HG02938 (cell line): ENCODE measurements at regions not wholly inside any gene's neighbourhood (a gene's known extent, or its start where the extent isn't known, plus 50 kb on each side); places are given as distances from the start of the nearest gene placed in this dataset.

ENCODE experiments used
- ATAC-seq: cut with Tn5 transposase; IDR thresholded peaks from one replicate; pipeline ENCODE4 v1.9.1; 2021; ENCODE audit warnings: mild to moderate bottlenecking, moderate library complexity; ENCODE audit not compliant: unreplicated experiment

DNA sequence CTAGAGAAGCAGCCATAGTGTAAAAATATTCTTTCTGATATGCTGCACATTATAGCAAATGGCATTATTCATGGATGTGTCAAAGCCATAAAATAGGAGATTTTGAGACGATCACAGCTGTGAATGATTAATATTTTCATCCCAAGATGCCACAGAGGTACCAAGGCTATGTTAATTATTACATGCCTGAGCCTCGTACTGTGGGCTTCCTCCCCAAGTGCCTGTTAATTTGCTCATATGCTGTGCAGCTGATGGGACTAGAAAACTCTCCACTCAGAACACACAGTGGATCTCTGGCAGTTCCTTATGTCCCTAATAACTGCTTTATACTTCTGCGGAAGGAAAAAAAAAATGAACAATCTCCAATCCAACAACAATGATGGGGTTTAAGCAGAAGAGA, 184.9 kb upstream of the TSHZ2 start:
- no peak for ATAC-seq

DNA sequence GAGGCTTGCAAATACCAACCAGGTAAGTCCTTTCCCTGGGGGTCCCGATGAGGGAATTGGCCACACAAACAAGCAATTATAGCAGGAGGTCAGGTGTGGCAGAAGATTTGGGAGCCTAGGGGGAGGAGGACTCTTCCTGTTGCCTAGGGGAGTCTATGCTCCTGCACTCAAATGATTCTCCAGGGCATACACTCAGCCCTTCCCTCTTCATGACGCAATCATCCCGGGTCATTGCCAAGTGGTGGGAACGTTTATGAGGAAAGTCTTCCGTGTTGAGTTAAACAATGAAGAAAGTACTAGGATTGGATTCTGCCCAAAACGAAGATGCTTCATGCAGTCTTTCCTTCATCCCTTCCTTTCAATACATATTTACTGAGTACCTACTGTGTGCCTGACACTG, 186.5 kb upstream of the TSHZ2 start:
- ATAC-seq: no peak

DNA sequence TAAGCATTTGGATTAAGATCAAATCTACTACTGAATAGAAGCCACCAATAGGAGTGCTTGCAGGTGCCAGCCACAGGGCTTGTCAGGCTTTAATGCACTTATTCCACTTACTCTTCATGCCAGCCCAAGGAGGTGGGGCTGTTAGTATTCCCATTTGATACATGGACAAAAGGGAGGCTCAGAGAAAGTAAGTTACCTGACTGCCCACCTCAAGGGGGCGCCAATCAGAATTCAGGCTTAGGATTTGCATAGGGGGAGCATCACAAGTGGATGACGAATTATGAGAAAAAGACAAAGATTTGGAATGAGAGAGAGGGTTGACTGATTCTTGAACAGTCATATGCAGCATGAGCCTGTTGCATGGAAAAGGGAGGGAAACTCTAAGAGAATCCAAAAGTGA, 188.4 kb upstream of the TSHZ2 start:
- ATAC-seq: no peak

DNA sequence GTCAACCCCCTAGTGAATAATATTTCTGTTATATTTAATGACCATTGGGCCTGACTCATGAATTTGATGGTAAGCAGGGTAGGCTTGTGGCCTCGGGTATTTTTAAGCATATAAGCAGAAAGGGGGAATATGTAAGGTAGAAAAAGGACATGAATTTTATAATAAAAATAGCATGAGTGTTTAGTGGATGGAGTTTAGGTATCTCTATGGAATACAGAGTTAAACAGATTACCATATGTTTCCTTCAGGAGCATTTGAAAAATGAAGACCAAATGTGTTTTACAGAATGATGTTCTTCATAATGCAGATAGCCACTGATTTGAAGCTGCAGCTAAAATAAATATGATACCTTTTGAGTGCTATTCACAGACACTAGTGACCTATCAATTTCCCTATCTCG, 191.7 kb upstream of the TSHZ2 start:
- ATAC-seq: no peak

DNA sequence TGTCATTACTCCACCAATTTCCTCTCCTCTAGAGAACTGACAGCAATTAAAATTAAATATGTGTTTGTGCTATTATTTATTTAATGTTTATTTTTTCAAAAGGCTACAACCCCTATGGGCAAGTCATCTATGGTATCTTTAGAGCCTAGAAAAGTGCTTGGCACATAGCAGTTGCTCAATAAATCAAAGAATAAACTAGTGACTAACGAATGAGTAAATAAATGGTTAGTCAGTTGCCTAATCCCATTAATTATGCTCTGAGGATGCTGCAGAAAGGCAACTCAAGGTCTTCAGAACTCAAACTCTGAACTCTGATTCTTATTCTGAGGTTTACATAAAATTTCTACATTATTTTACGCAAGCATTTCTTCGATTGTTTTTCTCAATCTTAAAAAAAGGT, 193.0 kb upstream of the TSHZ2 start:
- no peak for ATAC-seq

DNA sequence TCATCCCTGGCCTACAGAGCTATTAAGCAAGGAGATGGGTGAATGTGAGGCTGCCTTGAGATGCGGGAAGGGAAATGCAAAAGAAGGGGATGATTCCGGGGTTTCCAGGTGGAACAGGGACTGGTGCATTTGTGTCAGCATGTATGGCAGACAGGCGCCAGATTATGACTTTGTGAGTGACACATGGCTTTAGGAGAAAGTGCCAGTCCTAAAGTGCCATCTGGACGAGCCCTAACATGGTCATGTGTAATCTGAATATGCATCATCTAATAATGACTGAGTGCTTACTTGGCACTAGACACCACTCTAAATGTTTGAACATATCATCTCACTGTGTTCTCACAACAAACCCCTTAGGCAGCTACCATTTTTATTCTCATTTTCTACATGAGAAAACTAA, 195.0 kb upstream of the TSHZ2 start:
- no peak for ATAC-seq

DNA sequence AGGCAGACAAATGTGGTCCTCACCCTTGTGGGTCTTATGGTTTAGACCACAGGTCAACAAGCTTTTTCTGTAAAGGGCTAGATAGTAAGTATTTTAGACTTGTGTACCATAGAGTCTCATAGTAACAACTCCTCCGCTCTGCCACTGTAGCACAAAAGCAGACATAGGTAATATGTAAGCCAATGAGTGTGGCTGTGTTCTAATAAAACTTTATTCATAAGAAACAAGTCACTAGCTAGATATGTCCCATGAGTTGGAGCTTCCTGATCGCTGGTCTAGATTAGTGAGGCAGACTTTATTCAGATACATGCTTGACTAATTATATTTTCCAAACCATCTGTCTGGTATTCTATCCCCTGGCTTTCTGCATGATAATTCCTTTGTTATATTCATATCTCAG, 196.4 kb upstream of the TSHZ2 start:
- ATAC-seq: no peak

DNA sequence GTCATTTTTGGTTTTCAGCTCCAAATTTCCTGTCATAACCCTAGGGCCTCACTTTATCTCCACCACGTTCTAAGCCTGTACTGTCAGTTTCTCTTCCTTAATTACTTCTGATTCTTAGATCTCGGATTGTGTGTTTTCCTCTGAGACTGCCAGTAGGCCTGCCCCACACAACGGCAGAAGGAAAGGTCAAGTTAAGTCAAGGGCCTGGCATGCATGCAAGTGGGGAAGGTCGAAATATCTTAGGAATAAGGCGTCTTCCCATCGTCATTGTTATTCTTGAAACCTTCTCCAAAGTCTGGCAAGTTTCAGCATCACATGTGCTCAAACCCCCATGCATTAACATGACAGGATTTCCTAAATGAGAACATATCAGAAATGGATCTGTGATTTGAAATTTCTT, 203.5 kb upstream of the TSHZ2 start:
- ATAC-seq: no peak

DNA sequence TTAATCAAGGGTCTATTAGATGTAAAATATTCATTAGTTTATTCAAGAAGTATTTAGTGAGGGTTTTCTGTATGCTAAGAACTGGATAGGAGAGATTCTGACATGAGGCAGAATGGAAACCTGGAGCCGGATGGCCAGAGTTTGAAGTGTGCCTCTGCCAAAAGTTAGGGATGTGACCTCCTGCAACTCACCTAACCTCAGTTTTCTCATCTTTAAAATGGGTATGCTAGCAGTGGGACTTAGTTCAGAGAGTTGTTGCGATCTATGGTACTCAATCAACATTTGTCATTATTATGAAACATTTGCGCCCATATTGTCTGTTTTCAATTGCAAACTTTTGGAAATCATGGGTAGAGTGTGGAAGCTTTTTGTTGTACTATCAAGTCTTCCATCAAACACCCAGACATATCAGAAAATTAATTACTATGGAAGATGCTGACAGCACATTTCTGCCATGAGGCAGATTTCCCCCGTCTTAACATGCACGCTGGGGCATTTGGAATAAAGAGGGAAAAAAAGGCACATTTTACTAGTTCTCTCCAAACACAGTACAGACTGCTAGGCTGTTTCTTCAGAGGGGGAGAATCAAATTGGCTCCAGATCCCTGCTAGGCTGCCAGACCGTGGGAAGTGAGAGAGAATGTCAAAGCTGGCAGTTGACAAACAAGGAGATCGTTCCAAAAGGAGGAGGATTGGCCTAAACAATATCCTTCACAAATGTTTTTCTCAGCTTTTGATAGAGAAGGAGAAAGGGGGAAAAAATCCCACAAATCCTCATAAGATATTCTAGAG, 205.3 kb upstream of the TSHZ2 start:
- no peak for ATAC-seq

DNA sequence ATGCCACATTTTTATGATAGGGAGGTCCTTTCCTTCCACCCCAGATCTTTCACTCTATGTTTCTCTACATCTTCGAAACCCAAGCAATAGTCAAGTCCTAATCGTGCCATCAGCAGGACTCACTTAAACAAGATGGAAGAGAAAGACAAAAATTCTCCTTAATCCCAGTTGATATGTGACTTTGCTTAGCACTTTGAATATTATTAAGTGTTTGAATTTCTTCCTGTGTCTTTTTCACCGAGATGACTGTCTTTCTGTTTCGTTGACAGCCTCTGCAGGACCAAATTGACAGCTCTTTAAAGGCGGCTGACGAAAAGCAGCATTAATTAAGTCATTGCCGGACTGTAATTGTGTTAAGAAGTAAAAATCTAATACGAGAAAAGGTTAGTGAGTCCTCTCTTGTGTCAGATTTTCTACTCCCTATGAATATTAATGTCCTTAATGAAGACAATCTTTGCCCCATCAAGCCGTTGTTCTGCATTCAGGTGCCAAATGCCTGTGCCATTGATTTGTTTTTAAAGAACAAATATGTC, 208.8 kb upstream of the TSHZ2 start:
- no peak for ATAC-seq

DNA sequence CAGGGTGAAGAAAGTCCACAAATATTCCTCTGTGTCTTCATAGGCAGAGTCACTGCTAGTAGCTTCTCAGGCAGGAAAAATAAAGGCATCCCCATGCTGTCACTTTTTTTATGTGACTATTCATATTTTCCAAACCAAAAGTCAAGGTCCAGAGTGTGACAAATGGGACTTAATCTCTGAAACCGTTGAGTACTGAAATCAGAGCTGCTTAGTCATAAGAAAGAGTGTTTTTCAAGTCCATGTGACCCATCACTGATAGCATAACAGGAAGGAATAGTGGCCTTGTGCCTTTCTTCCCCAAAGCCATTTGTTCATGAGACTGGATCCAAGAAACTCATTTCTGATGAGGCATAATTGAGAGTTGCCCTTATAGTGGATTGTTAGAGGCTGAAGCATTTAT, 210.3 kb upstream of the TSHZ2 start:
- ATAC-seq: no peak

DNA sequence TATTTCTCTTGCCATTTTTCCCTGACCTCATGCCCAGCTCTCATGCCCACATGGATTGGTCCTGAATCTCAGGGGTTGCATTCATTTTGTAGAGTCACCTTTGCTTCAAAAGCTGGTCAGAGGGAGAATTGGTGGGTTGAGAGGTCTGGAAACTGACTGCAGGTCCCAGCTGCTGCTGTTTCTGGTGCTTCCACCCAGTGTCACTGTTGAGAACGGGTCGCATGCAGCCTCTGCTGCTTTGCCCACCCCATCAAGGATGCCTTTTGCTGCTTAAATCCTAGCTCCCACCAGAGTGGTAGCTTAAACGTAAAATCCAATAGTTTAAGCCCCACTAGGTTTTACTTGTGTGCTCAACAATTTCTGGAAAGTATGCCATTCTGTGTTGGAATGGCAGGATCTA, 211.4 kb upstream of the TSHZ2 start:
- no peak for ATAC-seq

DNA sequence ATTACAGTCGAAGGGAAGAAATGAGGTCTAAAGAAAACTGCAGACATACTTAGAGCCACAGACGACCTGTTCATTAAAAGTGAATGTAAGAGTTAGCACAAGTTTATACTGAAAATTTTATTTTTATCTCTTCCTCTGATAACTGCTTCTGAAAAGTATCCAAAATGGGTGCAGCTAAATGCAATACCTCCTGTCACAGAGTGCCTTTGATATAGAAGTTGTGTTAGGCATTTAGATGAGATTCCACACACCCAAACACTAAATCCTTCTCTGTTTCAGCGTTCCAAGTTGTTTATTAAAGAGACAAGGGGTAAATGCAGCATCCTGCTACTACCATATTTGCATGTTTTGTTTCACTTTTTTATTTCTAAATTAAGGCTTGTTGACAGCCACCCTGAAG, 214.7 kb upstream of the TSHZ2 start:
- no peak for ATAC-seq

DNA sequence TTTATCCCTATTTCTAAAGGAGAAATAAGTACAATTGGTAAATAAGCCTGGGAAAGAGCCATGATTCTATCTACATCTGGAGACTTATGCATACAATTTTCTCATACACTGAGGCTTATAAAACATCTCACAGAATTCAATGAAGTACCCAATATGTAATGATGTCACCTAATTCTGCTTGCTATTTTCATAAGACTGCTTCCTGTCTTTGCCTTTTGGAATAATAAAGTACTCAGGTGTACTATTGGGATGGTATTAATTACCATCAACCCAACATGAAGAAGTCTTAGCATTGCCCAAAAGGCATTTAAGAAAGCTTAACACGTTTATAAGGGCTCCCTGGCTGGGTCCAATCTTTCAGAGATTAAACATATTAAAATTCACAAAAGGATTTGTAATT, 216.4 kb upstream of the TSHZ2 start:
- no peak for ATAC-seq

DNA sequence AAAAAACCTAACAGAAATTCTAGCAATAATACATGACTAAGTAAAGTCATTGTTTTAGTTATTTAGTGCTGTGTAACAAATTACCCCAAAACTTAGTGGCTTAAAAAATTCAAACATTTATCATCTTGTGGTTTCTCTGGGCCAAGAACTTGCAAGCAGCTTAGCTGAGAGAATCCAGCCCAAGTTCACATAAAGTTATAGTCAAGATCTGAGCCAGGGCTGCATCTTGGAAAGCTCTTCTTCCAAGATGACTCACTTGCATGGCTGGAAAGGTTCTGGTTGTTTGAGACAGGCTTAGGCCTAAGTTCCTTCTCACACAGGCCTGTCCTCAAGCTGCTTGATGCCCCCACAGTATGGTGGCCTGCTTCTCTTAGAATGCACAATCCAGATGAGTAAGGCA, 217.8 kb upstream of the TSHZ2 start:
- no peak for ATAC-seq

DNA sequence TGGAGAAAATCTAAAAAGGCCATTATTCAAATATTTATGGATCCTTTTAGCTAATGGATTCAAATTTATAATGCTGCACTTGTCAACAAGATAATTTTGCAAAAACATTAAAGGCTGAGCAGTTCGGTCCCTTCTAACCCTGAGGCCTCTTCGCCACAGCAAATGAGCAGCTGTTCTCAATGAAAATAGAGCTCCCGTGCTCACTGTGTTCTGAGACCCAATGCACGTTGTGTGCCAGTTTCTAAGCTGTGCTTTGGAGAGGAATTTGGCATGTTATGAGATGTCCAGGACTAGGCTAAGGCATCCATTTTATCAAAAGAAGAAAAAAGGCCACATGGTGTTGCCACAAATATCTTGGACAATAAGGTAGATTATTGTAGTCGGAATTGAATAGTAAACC, 220.1 kb upstream of the TSHZ2 start:
- ATAC-seq: no peak

DNA sequence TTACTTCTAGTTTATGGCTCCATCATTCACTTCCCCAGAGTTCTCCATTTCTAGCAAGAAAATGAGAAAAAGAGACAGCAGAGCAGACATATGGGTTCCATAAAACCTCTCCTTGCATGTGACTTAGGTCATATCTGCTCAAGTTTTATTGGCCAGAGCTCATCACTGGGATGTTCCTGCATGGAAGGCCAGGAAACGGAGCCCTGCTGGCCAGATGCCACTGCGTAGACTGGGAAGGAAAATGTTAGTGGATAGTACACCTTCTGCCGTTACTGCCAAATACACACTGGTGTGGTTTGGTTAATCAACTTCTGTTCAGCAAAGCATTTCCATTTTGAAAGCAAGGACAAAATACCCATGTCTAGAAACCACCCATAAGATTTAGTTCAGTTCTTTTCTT, 220.6 kb upstream of the TSHZ2 start:
- ATAC-seq: no peak

DNA sequence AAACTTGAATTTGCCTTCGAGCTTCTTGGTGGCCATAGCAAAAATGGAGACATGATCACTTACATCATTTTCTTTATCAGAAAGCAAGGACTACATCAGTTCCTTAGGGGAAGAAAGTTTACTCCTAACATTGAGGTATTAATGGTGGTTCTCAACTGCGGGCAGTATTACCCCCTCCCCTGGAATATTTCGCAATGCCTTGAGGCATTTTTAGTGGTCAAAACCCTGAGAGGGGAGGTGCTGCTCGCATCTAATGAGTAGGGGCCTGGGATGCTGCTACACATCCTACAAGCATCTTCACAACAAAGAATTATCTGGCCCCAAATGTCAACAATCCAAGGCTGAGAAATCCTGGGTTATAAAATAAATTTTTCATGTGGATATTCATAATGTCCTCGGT, 222.2 kb upstream of the TSHZ2 start:
- ATAC-seq: no peak

DNA sequence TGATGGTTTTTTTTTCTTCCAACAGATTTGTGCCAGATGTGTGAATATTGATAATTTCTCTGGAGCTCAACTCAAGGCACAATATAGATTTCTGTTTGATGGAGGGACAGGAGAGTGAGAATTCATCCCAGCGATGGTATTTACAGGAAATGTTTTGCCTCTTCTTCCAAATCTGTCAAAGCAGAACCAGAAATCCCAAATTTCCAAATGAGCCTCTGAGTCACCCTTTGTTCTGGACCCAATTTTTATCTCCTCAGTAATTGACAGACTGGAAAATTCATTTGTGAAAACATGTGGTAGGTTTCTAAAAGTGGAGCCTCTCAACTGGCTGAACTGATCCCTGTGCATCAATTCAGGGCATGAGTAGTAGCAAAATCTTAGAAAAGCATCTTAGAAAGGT, 223.2 kb upstream of the TSHZ2 start:
- no peak for ATAC-seq

DNA sequence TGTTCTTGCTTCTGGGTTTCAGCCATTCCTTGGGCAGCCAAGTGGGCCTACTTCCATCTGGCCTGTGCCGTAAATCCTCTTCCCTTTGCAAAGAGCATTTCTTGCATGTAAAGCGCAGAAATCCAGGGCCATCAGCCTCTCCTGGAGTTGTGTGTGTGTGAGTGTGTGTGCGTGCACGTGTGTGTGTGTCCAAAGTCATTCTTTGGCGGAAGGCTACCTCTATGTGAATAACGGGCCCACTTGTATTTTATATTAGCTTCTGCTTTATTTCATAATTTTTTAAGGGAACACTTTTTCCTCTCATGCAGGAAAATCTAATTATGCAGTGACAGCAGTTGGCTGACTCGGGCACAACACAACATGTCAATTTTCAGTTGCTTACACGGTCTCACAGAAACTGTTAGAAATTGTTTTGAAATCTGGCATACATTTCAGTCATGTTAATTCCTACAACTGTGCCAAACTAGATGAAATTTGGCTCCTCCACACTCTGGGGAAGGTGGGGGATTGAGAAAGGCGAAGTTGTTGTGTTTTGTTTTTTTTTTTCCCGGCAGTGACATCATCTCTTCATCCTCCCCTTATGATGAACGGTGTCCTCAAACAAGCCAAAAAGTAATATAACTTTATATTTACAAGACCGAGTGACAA, 223.7 kb upstream of the TSHZ2 start:
- ATAC-seq: no peak

DNA sequence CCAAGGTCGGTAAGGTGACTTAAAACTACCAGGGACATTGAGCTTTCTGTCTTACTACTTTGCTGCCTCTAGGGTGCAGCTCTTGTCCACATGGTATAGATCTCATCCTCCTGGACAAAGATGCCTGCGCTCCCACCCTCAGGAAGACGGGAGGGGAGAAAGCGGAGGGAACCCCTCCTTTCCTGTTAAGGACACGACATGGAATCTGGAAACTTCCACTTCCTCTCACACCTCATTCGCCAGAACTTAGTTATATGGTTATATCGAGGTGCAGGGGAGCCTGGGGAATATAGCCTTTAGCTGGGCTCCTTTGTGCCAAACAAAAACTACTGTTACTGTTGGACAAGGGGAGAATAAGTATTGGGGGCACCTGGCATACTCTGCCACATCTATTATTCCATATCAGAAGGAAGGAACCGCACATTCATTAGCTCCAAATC, 224.3 kb upstream of the TSHZ2 start:
- ATAC-seq: no peak

DNA sequence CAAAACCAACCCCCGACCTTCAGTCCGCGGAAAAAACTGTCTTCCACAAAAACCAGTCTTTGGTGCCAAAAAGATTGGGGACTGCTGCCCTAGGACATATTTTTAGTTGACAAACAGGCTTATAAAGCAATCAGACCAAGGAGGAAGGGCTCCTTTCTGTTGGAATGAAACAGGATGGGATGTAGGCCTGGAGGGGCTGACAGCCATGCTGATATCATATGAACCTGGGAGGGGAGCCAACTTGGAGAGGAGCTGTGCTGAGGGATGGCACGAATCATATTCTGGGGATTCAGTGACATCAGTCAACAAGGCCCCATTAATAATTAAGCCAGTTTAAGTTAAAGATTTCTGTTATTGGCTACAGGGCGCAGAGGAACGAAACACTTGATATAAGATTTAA, 225.4 kb upstream of the TSHZ2 start:
- ATAC-seq: no peak

DNA sequence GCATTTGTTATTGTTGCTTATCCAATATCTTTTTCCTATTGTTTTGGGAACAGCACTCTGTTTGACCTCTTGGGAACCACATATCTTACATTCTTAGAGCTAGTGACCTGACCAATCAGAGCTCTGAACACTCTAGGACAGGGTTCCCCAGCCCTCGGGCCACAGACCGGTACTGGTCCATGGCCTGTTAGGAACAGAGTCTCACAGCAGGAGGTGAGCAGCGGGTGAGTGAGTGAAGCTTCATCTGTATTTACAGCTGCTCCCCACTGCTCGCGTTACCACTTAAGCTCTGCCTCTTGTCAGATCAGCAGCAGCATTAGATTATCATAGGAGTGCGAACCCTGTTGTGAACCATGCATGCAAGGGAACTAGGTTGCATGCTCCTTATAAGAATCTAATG, 226.0 kb upstream of the TSHZ2 start:
- no peak for ATAC-seq
